H1 (cell line): ENCODE measurements at regions not wholly inside any gene's neighbourhood (a gene's known extent, or its start where the extent isn't known, plus 50 kb on each side); places are given as distances from the start of the nearest gene placed in this dataset.

Experiments
- CBX5 ChIP-seq: fragments of 300-800, 300-1000 bp; sonication (generic); IDR thresholded peaks from 2 replicates; pipeline ENCODE4 v1.7.1; 2016; ENCODE audit warnings: antibody characterized with exemption, low read length, low read depth
- CHD2 ChIP-seq: IDR thresholded peaks from 2 replicates; pipeline ENCODE4 v1.6.1; 2012; ENCODE audit warnings: low read length, improper control_type of control experiment
- CHD7 ChIP-seq: fragments of 300-600 bp; sonication (generic); IDR thresholded peaks from 2 replicates; pipeline ENCODE4 v1.7.1; 2012; ENCODE audit warnings: low read length, moderate library complexity, mild to moderate bottlenecking, inconsistent platforms; ENCODE audit not compliant: insufficient replicate concordance
- CREB1 ChIP-seq: IDR thresholded peaks from 2 replicates; pipeline ENCODE4 v1.6.1; 2012; ENCODE audit warnings: inconsistent platforms
- EP300 ChIP-seq, 2 experiments: IDR thresholded peaks; 1 replicate in 1 of 2; 2 replicates in 1 of 2; pipeline ENCODE4 v1.6.1; 2011 to 2012; ENCODE audit warnings: low read depth in 2 of 2, low read length in 2 of 2, mild to moderate bottlenecking in 2 of 2, borderline replicate concordance in 1 of 2, inconsistent platforms in 1 of 2, moderate library complexity in 1 of 2
- FOSL1 ChIP-seq: IDR thresholded peaks from 2 replicates; pipeline ENCODE4 v1.6.1; 2011; ENCODE audit warnings: mild to moderate bottlenecking, low read depth, low read length, moderate library complexity; ENCODE audit not compliant: insufficient read depth
- KDM1A ChIP-seq: fragments of 200-600, 300-600 bp; sonication (generic); IDR thresholded peaks from 2 replicates; pipeline ENCODE4 v1.7.1; 2016; ENCODE audit warnings: mild to moderate bottlenecking, low read length, borderline replicate concordance
- PHF8 ChIP-seq: fragments of 200-600 bp; sonication (generic); conservative IDR thresholded peaks from 2 replicates; pipeline ENCODE4 v1.7.1; 2012; ENCODE audit warnings: low read depth, mild to moderate bottlenecking, inconsistent platforms, low read length, moderate library complexity
- TAF7 ChIP-seq: optimal IDR thresholded peaks from 2 replicates; pipeline ENCODE3; 2011; ENCODE audit warnings: low read depth, mild to moderate bottlenecking, inconsistent platforms, low read length, moderate library complexity, borderline replicate concordance
- TF ChIP-seq, protein P1 (sequence below): IDR thresholded peaks from 2 replicates; pipeline ENCODE4 v1.6.1; 2012; ENCODE audit warnings: inconsistent platforms

- no peak for TF ChIP-seq CHD7
- TF ChIP-seq PHF8 = no peak
- TF ChIP-seq, protein P1, sequence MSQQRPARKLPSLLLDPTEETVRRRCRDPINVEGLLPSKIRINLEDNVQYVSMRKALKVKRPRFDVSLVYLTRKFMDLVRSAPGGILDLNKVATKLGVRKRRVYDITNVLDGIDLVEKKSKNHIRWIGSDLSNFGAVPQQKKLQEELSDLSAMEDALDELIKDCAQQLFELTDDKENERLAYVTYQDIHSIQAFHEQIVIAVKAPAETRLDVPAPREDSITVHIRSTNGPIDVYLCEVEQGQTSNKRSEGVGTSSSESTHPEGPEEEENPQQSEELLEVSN = no peak
- no peak for TF ChIP-seq TAF7
- no peak for TF ChIP-seq CHD2
- TF ChIP-seq KDM1A = no peak
- no peak for TF ChIP-seq CBX5
- TF ChIP-seq FOSL1 = no peak
- no peak for TF ChIP-seq CREB1
- no peak for TF ChIP-seq EP300 (IDR thresholded peaks at IDR 0.05; ENCODE audit: borderline replicate concordance in 1 of 2, low read depth in 2 of 2, low read length in 2 of 2)
- TF ChIP-seq, all 59 proteins: peak for 0
These were observed 283.8 kb upstream of the ADAMTS9 start (continued) for GRCh38 chr3:64971602-64972001.
